HL-60/S4 (cell line): ENCODE measurements at regions not wholly inside any gene's neighbourhood (a gene's known extent, or its start where the extent isn't known, plus 50 kb on each side); places are given as distances from the start of the nearest gene placed in this dataset.
"Not testable (repeated sequence)": the region's sequence is repeated elsewhere in the genome, so short reads cannot be mapped to it uniquely, and the experiment has no call there.

Source experiments
- in situ Hi-C: fragments of 300-500 bp; cut with MboI; formaldehyde crosslinking; loops from 2 replicates; pipeline ENCODE4 v1.14.3; 2022; ENCODE audit warnings: low sequenced_read_pairs

DNA sequence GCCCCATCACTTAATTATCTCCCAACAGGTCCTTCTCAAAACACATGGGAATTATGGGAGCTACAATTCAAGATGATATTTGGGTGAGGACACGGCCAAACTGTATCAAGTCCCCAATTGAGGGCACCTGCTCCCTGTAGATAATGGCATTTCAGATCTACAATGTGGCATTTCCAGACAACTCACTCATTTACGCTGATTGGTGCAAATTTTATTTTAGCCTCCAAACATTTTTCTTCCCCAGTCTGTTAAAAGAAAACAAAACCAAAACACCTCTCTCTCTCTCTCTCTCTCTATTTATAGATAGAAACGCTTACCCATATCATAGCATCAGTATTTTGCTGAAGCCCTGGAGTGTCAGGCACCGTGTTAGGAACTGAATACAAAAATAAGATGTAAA, 148.7 kb upstream of the KLF6 start:
- in situ Hi-C loops = no loop called here

DNA sequence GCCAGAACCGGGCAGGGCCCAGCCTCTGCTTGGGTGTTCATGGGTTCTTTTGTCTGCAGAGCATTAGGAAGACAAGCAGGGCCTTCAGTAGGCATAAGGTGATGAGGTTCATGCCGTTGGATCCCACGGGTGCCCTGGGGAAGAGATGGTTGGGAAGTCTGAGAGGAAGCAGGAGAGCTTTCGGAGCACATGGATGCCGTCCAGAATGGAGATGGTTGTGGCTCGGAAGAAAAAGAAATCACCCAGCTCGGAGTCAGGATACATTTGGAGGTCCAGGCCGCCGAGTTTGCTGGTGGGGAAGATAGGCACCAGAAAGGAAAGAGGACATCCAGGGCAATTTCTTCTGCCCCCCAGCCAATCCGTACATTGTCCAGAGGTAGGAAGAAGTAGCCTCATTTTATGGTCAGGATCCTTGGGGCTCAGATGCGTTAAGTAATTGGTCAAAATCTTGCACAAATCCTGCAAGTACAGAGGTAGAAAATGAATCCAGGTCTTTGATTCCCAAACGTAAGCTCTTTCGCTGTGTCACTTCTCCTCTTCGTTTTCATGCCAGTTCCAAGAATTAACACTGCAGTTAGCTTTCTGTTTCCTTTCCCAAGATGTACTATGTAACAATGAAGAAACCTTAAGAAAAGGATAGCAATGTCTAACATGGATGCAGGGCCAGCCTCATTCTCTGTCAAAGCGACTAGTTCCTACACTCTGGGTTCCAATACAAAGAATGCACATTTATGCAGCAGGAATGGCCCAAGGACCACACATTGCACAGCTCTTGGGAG, 147.8 kb upstream of the KLF6 start:
- in situ Hi-C loops = no loop called here

DNA sequence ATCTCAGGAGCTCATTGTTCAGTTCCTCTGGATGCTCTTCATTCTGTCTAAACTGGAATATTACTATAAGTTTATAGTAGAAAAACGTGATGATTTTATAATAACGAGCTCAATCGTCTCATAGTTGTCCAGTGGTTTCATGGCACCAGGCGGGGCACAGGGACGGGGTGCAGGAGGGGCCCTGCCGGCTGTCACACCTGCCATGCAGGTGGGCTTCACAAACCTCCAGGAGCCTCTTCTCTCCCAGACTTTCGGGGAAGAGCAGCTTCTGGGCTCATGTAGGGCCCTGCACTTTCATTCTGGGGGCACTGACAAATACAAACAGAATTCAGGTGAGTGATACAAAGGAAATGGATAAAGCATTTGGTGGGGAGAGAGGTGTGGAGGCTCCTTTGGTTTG, 146.9 kb upstream of the KLF6 start:
- in situ Hi-C loops = no loop called here

DNA sequence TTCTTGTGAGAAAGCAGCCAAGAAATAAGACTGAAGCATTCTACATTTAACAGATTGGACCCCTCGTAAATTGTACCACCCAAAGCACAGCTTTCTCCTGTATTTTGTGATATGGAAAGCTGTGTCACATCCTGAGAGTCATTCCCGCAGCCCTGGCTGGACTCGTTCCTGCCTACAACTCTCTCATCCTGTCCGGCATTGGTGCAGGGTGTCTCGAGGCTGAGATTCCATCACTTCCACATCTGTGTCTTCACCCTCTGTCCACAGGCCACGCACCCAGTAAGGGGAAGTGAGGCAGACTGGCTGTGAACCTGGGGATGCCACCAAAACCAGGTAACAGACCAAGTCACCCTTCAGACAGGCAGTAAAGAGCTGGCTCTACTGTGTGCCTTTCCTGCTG, 146.2 kb upstream of the KLF6 start:
- in situ Hi-C loops = no loop called here

DNA sequence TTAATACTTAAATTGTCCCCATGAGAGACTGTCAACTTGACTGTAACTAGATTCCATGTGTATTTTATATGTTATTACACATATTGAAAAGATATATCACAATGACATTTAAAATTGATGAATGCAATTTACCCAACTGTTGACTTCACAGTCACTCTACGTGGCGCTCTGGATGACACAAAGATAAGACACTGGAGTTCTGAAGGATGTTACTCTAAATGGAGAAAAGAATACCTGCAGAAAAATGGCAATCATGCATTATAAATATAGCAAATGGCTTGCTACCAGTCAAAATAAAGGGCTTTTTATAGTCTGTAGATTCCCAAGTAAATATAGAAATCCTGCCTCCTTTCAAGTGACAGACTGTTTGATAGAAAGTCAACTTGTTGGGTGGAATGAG, 143.6 kb upstream of the KLF6 start:
- in situ Hi-C loops = no loop called here

DNA sequence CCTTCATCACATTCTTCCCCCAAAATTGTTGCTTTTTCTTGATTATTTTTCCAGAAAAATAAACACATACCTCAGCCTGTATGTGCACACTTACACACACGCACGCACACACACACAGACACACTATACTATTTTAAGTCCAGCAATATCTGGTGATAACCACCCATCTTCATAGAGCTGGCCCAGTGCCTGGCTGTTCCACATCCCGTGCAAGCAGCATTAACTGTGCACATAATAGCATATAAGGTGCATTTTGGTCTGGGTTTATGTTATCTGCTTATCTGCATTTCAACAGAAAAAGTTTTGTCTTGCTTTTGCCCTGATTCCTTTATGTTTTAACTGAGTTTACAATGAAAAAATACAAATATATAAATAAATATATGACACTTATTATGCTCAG, 143.1 kb upstream of the KLF6 start:
- in situ Hi-C loops = no loop called here

DNA sequence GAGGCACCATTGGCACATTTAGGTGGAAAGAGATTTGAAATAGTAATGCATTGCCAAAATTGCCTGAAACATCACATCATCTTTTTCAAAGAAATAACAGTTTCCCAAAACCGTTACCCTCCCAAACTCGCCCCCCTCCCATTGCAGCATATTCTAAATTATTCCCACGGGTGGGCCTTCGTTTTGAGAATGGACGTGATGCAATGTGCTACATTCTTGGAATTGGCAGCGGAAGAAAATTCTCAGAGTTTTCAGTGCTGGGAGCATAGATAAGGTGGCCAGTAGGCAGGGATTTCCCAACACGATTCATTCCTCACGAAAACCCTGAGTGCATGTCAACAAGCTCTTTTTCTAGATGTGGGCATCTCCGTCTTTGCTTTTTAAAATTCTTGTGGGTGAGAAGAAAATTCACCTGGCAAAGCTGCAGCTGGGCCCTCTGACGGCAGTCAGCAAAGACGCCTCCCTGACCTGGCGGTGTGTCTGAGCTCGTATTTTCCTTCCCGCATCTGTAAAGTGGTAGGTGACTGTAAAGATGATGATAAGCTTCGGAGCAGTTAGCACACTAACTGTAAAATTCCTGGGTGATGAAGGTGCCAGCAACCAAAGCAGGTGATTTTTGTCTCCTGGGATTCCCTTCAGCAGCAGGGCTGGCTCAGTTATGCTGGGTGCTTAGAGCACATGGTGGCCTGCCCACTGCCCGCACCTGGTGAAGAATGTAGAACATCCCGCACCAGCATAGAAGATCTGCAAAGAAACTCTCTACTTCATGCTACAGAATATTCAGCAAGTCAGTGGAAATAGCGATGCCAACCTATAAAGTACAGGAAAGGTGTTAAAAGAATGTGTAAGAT, 141.9 kb upstream of the KLF6 start:
- in situ Hi-C loops = no loop called here

DNA sequence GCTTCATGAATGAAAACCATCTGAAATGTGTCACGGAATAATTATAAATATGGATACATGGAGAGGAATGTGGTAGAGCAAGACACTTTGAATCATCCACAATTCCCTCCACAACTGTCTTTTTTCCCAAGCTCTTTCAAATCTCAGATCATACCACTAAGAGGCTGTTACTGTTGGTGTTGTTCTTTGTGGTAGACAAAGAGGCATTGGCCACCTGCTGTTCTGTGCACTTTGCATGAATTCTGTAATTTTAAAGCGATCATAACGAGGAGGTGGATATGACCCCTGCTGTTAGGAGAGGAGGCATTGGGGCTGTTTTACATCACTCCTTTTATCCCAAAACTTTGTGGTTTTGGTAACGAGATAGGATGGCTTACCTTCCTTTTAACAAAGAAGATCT, 141.2 kb upstream of the KLF6 start:
- in situ Hi-C loops = no loop called here

DNA sequence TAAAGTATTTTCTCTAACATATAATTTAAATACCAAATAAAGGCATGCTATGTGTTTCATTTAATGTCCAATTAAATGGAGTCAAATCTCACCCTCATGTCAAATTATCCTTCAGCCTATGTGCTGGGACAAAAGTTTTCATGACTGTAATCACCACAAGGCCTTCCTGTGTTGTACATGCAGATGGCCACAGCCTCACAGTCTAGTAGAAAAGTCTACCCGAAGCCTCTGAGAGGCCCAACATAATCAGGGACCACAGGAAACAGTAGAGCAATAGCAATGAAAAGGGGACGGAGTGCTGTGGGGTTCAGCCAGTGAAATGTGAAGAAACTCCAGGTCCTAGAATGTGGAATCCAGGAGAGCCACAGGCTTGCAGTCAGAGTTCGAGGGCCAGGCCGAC, 140.2 kb upstream of the KLF6 start:
- in situ Hi-C loops = no loop called here

DNA sequence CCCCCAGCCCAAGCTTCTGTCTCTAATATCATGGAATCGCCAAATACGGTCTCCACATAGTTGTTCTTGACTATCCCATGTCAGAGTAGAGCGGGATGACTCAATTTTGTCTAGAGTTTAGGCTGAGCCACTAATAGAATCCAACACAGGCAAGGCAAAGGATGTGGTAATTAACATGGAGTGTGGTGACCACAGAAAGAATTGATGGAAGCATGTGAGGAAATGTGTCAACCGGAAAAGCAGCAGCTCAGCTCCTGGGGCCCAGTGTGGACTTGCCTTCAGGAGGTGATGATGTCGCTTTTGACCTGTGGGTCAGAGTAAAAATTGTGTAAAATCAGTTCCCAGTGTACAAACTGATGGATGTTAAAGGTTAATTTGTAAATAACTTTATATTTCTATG, 139.3 kb upstream of the KLF6 start:
- in situ Hi-C loops = no loop called here

DNA sequence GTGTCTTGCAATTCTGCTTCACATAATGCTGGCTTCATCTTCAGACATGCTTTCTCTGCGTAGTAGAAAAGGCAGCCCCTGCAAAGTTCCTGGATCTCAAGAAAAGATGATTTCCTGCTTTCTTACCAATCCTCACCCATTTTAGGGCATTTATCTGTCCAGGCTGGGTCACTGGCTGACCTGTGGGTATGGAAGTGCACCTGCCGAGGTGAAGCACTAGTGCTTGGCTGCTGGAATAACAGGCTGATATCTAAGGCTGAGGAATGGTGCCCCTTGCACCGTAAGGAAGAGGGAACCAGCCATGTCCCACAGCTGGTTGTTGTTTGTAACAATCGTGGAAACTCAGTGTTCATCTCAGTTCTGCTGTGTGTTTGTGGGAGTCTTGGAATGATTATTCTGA, 138.0 kb upstream of the KLF6 start:
- in situ Hi-C loops = no loop called here

DNA sequence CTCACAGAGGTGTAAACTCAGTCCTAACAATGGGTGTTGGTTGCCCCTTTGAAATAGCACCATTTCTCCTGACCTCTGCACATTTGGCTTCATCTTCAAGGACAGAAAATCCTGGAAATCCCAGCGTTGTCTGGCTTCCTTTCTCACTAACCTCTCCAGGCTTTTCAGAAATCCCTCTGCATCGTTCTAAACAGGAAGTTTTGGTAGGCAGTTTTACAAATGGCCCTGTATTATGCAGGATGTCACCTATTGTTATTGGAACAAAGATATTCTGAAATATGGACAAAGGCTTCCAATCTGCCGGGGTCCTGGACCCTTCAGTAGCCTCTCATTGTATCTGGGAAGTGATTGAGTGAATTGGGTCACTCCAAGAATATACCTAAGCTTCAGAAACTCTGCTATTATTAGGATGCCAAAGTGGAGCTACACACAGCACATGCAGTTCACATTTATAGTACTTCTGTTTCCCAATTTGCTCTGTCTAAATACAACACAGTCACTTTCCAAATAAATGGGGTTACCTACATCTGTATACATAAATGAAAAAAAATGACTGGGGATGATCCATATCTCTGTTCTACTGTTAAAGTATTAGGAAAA, 134.8 kb upstream of the KLF6 start:
- in situ Hi-C loops = no loop called here

DNA sequence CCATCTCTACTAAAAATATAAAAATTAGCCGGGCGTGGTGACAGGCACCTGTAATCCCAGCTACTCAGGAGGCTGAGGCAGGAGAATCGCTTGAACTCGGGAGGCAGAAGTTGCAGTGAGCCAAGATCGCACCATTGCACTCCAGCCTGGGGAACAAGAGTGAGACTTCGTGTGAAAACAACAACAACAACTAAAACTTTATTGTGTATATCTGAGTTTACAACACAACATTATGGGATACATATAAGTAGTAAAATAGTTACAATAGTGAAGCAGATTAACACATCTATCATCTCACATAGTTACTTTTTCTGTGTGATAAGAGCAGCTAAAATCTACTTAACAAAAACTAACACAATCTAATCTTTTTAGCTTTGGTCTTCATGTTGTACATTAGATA, 132.4 kb upstream of the KLF6 start:
- in situ Hi-C loops = not testable (repeated sequence)

DNA sequence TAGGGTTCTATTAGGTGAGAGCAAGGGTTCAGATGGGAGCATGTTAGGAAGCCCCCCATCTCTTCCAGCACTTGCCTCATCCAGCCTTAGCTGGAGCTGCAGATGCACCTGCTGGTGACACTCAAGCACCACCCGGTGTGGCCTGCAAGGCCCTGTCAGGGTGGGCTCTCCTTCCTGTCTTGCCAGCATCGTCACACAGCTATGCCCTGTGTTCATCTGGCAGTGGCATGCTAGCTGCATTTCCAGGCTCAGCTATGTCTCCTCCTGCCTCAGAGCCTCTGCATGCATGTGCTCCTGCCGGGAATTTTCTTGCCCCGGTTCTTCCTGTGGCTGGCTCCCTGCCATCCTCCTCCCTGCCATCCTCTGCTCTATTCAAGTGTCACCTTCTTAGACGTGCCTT, 129.7 kb upstream of the KLF6 start:
- in situ Hi-C loops = no loop called here

DNA sequence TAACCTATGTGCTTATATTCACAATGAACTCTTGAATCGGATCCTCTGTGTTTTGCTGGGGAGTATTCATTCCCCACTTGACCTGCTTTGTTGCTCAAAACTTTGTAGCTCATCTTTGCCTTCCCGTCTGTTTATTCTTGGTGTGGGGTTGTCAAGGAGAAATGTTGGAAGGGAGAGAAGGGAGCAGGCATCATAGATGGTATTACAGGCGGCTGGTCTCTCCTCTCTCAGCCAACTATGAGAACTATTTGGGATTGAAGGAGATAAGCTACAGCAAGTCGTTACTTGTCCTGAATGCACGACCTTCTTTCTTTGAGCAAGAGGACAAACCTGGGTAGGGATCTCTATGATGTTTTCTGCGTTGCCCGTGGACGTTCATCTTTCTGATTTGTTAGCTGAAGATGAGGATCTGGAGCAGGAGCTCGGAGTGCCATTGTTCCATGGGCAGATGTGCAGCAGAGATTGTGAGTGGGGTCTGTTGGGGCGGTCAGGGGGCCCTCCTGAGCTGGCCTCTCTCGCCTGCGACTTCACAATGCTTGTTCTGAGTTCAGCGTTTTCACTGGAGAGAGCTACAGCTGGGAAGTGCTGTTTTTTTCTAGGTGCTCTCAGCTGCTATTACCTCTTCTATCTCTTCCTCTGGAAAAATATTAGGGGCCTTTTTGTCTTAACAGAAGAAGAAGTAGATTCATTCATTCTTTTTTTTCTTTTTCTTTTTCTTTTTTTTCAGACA, 126.9 kb upstream of the KLF6 start:
- in situ Hi-C loops = no loop called here

DNA sequence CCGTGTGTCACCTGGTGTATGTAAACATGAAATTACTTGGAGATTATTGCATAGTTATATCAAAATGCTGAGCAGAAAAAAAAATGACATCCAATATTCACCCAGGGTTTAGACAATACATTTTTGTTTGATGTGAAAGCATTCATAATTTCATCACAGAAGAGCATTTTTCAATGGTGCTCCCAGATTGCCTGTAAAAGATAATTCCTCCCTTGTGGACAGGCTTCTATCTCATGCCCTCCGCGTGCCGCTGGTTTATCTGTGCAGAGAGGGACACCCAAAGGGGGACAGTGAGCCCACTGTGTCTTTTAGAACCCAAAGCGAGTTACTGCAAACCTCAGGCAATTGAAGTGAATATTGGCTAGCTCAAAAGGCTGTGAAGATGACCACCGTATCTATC, 126.2 kb upstream of the KLF6 start:
- in situ Hi-C loops = no loop called here

DNA sequence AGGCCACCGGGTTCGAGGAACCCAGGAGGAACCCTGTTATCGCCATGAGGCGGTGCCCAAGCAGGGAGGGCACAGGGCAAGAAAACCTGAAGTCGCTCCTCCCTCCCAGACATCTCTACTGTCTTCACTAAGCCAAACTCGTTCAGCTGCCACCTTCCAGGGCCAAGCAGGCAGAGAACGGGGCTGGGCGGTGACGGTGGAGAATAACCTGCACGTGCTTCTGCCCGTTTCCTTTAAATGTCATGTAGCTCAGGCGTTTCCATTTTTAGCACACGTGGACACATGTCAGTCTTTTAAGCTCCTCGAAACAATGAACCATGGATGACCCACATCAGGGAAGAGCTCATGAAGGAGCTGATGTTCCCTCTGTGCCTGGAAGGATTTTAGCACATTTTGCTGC, 124.3 kb upstream of the KLF6 start:
- in situ Hi-C loops = no loop called here

DNA sequence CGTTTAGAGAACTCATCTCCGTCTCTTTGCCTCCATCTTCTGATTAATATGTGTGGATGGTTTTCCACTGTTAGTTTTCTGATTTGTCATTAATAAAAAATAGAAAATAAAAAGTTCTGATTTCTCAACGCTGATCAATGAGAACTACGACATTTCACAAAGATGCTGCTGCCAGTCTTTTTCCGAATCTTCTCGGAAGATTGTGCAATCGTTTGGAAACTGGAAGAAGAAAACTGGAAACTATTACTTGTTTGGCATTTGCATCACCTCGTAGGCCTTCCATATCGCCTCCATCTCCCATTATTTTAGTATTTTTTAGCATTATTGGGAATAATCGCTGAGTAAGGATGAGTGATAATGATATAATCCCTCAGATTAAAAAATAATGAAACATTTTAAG, 123.2 kb upstream of the KLF6 start:
- in situ Hi-C loops = no loop called here

DNA sequence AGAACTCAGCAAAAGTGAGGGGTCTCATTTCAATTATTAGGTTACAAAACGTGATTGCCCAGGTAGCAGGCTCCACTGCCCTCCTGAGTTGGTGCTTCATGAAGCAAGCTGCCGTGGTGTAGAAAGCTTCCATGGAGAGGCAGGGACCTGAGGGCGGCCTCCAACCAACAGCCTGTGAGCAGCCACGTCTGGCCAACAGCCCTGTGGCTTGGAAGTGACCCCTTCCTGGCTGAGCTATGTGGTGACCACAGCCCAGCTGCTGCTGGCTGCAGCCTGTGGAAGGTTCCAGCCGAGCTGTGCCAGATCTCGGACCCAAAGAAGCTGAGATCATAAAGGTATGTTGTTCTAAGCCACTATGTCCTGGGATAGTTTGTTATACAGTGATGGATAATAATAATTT, 122.5 kb upstream of the KLF6 start:
- in situ Hi-C loops = no loop called here

DNA sequence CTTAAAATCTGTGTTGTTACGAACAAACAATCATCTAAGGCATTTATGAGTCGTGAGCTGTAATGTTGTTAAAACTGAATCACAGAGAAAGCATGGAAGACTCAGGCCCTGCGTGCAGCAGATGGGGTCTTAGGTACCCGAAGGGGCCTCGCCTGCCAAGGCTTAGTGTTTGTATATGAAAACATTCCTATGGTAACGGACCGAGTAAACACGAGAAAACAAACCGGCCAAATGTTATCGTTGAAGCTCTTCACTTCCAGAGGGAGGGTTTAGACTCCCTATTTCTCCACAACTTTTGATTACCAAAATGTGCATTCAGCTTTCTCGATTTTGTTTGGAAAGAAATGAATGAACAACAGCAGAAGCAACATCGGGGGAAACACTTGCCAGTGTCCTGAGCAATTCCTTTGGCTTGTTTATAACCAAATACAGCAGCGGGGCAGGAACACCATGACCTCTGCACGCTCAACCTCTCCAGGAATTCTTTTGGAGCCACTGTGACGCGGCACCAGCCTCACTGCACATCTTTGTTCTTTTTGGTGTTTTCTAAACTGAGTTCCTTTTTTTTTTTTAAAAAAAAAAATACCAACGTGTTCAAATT, 121.6 kb upstream of the KLF6 start:
- in situ Hi-C loops = no loop called here

DNA sequence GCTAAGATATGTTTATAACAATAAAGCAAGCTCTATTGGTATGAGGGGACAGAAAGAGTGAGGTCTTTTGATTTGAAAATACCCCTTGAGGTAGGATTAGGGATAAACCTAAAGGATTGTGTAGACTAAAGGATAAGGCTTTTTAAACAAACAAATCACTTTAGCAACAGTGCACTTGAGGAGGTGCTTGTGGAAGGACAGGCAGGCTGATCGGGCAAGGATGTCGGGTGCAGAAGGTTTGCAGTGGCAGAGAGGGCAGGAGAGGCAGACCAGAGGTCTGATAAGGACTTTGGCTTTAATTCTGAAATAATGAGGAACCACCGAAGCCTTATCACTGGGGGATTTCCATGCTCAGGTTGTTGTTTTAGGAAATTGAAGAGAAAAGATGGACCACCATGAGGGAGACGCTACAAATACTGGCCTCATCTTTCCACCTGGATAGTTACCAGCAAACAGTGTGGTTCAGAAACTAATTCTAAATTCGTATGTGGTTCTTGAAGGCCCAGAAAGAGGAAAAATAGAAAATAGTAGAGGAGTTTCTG, 119.5 kb upstream of the KLF6 start:
- in situ Hi-C loops = no loop called here
